ENCODE measurements at regions not wholly inside any gene's neighbourhood (a gene's known extent, or its start where the extent isn't known, plus 50 kb on each side); places are given as distances from the start of the nearest gene placed in this dataset.

GRCh38 chr2:120912101-120912985 lies 176.7 kb downstream of the GLI2 start:
- intact Hi-C loops (cut with micrococcal nuclease), result no loop called here
- Histone ChIP-seq H2AFZ (ENCODE audit: insufficient read depth, low read depth, low read length, poor library complexity, severe bottlenecking) (no peak overlapping the region), H3K9ac (ENCODE audit: low read length) (no peak overlapping the region), H3K27ac (ENCODE audit: low read length in 2 of 2) (no peak overlapping the region), H4K20me1 (ENCODE audit: control insufficient read depth, insufficient read depth, low read length, poor library complexity, severe bottlenecking) (no peaks in the 10 kb centered on the region), H3K4me2 (replicated peaks; ENCODE audit: low read depth, low read length, poor library complexity, severe bottlenecking) (no peak overlapping the region), H3K36me3 (replicated peaks in 1 of 2; ENCODE audit: control extremely low read depth in 1 of 2, control insufficient read depth in 1 of 2, extremely low read depth in 1 of 2, insufficient read depth in 2 of 2, low read length in 1 of 2) (no peaks in the 10 kb centered on the region), H3K79me2 (ENCODE audit: control insufficient read depth, insufficient read depth, low read length) (no peaks in the 10 kb centered on the region), H3K4me1 (ENCODE audit: control insufficient read depth in 2 of 2, insufficient read depth in 2 of 2, low read length in 2 of 2) (no peaks in the 10 kb centered on the region), H3K9me3 (ENCODE audit: control extremely low read depth in 1 of 3, control insufficient read depth in 2 of 3, insufficient read depth in 1 of 3, low read length in 2 of 3) (no peaks in the 10 kb centered on the region), H3K4me3 (ENCODE audit: control extremely low read depth in 1 of 5, extremely low read depth in 1 of 5, insufficient read depth in 1 of 5, low read depth in 2 of 5, low read length in 4 of 5) (no peak overlapping the region), H3K27me3 (replicated peaks in 1 of 4; ENCODE audit: control extremely low read depth in 1 of 4, control insufficient read depth in 3 of 4, insufficient read depth in 4 of 4, low read length in 3 of 4) (no peaks in the 10 kb centered on the region)
- CTCF ChIA-PET, result no interaction called here
- 92% methylated on average over 23 of the region's 29 CpGs for WGBS (ENCODE audit: insufficient coverage)
- H3K27ac Mint-ChIP-seq, result no peak overlapping the region
- TF ChIP-seq EZH2 (IDR thresholded peaks at IDR 0.05; ENCODE audit: borderline replicate concordance, insufficient read depth, low read depth, low read length, poor library complexity, severe bottlenecking) (no peak), CTCF (IDR thresholded peaks at IDR 0.05) (no peak)
- H3K9me3 Mint-ChIP-seq (ENCODE audit: insufficient read depth), result no peaks in the 10 kb centered on the region
- no peaks in the 10 kb centered on the region for H3K4me1 Mint-ChIP-seq
- no peak for ATAC-seq (ENCODE audit: low read depth)
- H3K4me3 Mint-ChIP-seq, result no peak overlapping the region
- H3K27me3 Mint-ChIP-seq, result no peaks in the 10 kb centered on the region
- DNase-seq, result no peak
- POLR2A ChIA-PET, result no interaction called here

- no peak for TF ChIP-seq EZH2 (IDR thresholded peaks at IDR 0.05; ENCODE audit: borderline replicate concordance, insufficient read depth, low read depth, low read length, poor library complexity, severe bottlenecking)
- TF ChIP-seq CTCF (IDR thresholded peaks at IDR 0.05), result no peak
- H3K9me3 ChIP-seq (ENCODE audit: control extremely low read depth in 1 of 3, control insufficient read depth in 2 of 3, insufficient read depth in 1 of 3, low read length in 2 of 3), result no peaks in the 10 kb centered on the region
- no peak overlapping the region for H3K4me3 ChIP-seq (ENCODE audit: control extremely low read depth in 1 of 5, extremely low read depth in 1 of 5, insufficient read depth in 1 of 5, low read depth in 2 of 5, low read length in 4 of 5)
- no peak overlapping the region for H2AFZ ChIP-seq (ENCODE audit: insufficient read depth, low read depth, low read length, poor library complexity, severe bottlenecking)
- CTCF ChIA-PET, result no interaction called here
- Mint-ChIP-seq H3K27ac (no peak overlapping the region), H3K27me3 (no peaks in the 10 kb centered on the region), H3K4me3 (no peak overlapping the region), H3K9me3 (ENCODE audit: insufficient read depth) (no peaks in the 10 kb centered on the region), H3K4me1 (no peaks in the 10 kb centered on the region)
- H4K20me1 ChIP-seq (ENCODE audit: control insufficient read depth, insufficient read depth, low read length, poor library complexity, severe bottlenecking), result no peaks in the 10 kb centered on the region
- H3K4me1 ChIP-seq (ENCODE audit: control insufficient read depth in 2 of 2, insufficient read depth in 2 of 2, low read length in 2 of 2), result no peaks in the 10 kb centered on the region
- H3K27me3 ChIP-seq (replicated peaks in 1 of 4; ENCODE audit: control extremely low read depth in 1 of 4, control insufficient read depth in 3 of 4, insufficient read depth in 4 of 4, low read length in 3 of 4), result no peaks in the 10 kb centered on the region
- POLR2A ChIA-PET, result no interaction called here
- ATAC-seq (ENCODE audit: low read depth) (no peak), DNase-seq (no peak)
- H3K27ac ChIP-seq (ENCODE audit: low read length in 2 of 2), result no peak overlapping the region
- WGBS (ENCODE audit: insufficient coverage), result 87% methylated on average over 13 of the region's 13 CpGs
- no peaks in the 10 kb centered on the region for H3K36me3 ChIP-seq (replicated peaks in 1 of 2; ENCODE audit: control extremely low read depth in 1 of 2, control insufficient read depth in 1 of 2, extremely low read depth in 1 of 2, insufficient read depth in 2 of 2, low read length in 1 of 2)
- H3K79me2 ChIP-seq (ENCODE audit: control insufficient read depth, insufficient read depth, low read length), result no peaks in the 10 kb centered on the region
- H3K9ac ChIP-seq (ENCODE audit: low read length), result no peak overlapping the region
- no peak overlapping the region for H3K4me2 ChIP-seq (replicated peaks; ENCODE audit: low read depth, low read length, poor library complexity, severe bottlenecking)
- intact Hi-C loops (cut with micrococcal nuclease), result no loop called here
These were observed 178.5 kb downstream of the GLI2 start for GRCh38 chr2:120913972-120914838.

All from B cell (primary cell).